ENCODE measurements at regions not wholly inside any gene's neighbourhood (a gene's known extent, or its start where the extent isn't known, plus 50 kb on each side); places are given as distances from the start of the nearest gene placed in this dataset.

DNA sequence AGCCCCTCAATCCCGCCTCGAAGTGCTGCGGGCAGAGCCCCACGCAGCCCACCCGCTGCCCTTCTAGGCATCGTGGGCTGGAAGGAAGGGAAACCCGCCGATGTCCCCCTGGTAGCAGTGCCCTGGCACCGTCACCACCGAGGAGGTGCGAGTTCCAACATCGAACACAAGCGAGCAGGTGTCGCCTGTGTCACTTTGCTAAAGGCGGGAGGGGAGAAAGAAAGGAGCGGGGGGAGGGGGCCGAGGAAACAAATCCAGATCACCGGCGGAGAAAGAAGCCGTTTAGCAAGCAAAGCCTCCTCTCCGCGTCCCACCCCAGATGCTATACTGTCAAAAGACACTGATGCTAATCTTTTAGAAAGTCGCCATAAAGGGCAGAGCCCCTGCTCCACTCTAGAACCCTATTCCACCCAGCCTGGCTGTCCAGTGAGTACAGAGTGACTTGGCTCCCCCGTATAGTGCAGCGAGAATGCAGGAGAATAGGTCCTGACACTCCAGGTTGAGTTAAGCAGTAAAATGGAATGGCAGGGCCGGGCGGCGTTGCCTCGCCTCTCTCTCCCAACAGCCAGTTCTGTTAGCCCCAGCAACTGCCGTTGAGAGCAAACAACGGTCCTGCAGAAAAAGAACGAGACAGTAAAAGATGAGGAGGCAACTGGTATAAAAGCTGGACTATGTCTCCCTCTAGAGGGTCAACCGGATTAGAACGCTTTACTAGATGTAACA, 67.9 kb upstream of the USP15 start (continued):
- TF ChIP-seq, protein P1, sequence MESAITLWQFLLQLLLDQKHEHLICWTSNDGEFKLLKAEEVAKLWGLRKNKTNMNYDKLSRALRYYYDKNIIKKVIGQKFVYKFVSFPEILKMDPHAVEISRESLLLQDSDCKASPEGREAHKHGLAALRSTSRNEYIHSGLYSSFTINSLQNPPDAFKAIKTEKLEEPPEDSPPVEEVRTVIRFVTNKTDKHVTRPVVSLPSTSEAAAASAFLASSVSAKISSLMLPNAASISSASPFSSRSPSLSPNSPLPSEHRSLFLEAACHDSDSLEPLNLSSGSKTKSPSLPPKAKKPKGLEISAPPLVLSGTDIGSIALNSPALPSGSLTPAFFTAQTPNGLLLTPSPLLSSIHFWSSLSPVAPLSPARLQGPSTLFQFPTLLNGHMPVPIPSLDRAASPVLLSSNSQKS (CRISPR knock-in tag; IDR thresholded peaks at IDR 0.05): no peak
- TF ChIP-seq ZNF589 (CRISPR knock-in tag; IDR thresholded peaks at IDR 0.05; ENCODE audit: low read depth) (no peak), CBX1 (IDR thresholded peaks at IDR 0.05; ENCODE audit: low read depth) (no peak), ARHGAP35 (IDR thresholded peaks at IDR 0.05; ENCODE audit: partially characterized antibody) (no peak), EP300 (IDR thresholded peaks at IDR 0.05; ENCODE audit: low read length) (peak; percentile 10; the same call in 1 of the 2 replicates), ZNF644 (tag; IDR thresholded peaks at IDR 0.05; ENCODE audit: low read depth) (no peak), KDM5B (IDR thresholded peaks at IDR 0.05; ENCODE audit: insufficient replicate concordance, low read depth, low read length) (no peak), MAZ (CRISPR knock-in tag; conservative IDR thresholded peaks at IDR 0.05 in 1 of 2, IDR thresholded peaks at IDR 0.05 in 1 of 2) (no peak)

DNA sequence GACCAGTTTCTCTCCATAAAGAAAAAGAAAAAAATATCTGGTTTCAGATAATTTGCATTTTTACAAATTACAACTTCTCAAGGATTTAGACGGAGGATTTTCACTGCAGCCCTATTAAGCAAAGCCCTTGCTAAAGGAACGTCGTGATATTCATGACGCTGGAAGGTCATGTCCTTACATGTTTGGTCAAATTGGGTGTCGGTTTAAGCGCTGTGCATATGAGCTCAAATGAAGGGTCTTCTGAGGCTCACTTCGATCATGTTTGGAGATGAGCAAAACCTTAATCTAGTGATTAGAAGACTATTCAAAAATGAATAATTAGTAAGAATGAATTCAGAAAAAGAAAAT, 67.3 kb upstream of the USP15 start:
- no peak for FAIRE-seq
- H3K9me3 ChIP-seq (replicated peaks; ENCODE audit: control insufficient read depth, insufficient read depth, low read depth, low read length): no peaks in the 10 kb centered on the region
- H3K4me1 ChIP-seq (replicated peaks in 1 of 2; ENCODE audit: control insufficient read depth in 2 of 2, insufficient read depth in 2 of 2, low read length in 2 of 2): peaks cover 0 to 18% of the 10 kb centered on the region in 2 experiments; a peak in 2 of 5 replicates
- TF ChIP-seq, protein P2, sequence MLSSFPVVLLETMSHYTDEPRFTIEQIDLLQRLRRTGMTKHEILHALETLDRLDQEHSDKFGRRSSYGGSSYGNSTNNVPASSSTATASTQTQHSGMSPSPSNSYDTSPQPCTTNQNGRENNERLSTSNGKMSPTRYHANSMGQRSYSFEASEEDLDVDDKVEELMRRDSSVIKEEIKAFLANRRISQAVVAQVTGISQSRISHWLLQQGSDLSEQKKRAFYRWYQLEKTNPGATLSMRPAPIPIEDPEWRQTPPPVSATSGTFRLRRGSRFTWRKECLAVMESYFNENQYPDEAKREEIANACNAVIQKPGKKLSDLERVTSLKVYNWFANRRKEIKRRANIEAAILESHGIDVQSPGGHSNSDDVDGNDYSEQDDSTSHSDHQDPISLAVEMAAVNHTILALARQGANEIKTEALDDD (IDR thresholded peaks at IDR 0.05): 0 out of 2 replicates have a peak, but pooled peaks have one; percentile 27
- TF ChIP-seq, protein P3, sequence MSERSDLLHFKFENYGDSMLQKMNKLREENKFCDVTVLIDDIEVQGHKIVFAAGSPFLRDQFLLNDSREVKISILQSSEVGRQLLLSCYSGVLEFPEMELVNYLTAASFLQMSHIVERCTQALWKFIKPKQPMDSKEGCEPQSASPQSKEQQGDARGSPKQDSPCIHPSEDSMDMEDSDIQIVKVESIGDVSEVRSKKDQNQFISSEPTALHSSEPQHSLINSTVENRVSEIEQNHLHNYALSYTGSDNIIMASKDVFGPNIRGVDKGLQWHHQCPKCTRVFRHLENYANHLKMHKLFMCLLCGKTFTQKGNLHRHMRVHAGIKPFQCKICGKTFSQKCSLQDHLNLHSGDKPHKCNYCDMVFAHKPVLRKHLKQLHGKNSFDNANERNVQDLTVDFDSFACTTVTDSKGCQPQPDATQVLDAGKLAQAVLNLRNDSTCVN (CRISPR knock-in tag; IDR thresholded peaks at IDR 0.05): no peak
- TF ChIP-seq ZNF707 (CRISPR knock-in tag; conservative IDR thresholded peaks at IDR 0.05): no peak
- TF ChIP-seq POLR2AphosphoS2 (IDR thresholded peaks at IDR 0.05; ENCODE audit: low read length): no peak
- no peak for TF ChIP-seq CBX8 (IDR thresholded peaks at IDR 0.05; ENCODE audit: borderline replicate concordance, extremely low read depth, low read depth, low read length, poor library complexity, severe bottlenecking)
- TF ChIP-seq ARNT (IDR thresholded peaks at IDR 0.05): peak in 1 of 2 experiments; percentile 56; a peak in 1 of 4 replicates
- TF ChIP-seq HNRNPH1 (optimal IDR thresholded peaks at IDR 0.05; ENCODE audit: low read depth, low read length): no peak
- no peak for TF ChIP-seq EP300 (IDR thresholded peaks at IDR 0.05; ENCODE audit: low read length)
- in situ Hi-C loops (cut with MboI) (no loop called here), intact Hi-C loops (cut with micrococcal nuclease) (loop anchor here (5.0 to 10.0 kb wide), 3 partner anchors 66 to 244 kb away; no protein-coding TSS in a partner anchor)
- peak; percentile 62 for ATAC-seq
- WGBS (ENCODE audit: insufficient coverage, low coverage, missing lambda C conversion rate): 26% methylated on average over 7 of the region's 7 CpGs
- DNase-seq (ENCODE audit: extremely low read depth in 1 of 4, low spot score in 3 of 4): no peak
- ChIA-PET POLR2A (no interaction called here), CTCF (ENCODE audit: low intra/inter-chr PET ratio) (no interaction called here)
- BruUV-seq (replicated peaks): no TSS peak
- H3K9ac ChIP-seq (ENCODE audit: insufficient read depth in 1 of 2, low read depth in 2 of 2, low read length in 2 of 2): no peak overlapping the region
- no peaks in the 10 kb centered on the region for H3K79me2 ChIP-seq (ENCODE audit: control insufficient read depth, insufficient read depth, low read length)
- H3K27me3 ChIP-seq (ENCODE audit: control insufficient read depth in 2 of 2, insufficient read depth in 2 of 2, low read length in 2 of 2): peaks cover 0 to 8% of the 10 kb centered on the region in 2 experiments; a peak in 2 of 5 replicates
- H2AFZ ChIP-seq (ENCODE audit: low read depth, low read length): peak overlapping the region; percentile 80
- H3K9me1 ChIP-seq (ENCODE audit: control insufficient read depth, insufficient read depth, low read length): no peaks in the 10 kb centered on the region
- H4K20me1 ChIP-seq (replicated peaks; ENCODE audit: control insufficient read depth, insufficient read depth, low read length): no peaks in the 10 kb centered on the region
- H3K36me3 ChIP-seq (ENCODE audit: control insufficient read depth, insufficient read depth, low read length): no peaks in the 10 kb centered on the region
- H3K27ac ChIP-seq (ENCODE audit: extremely low read depth, low read depth, low read length): no peak overlapping the region
- no peak overlapping the region for H3K4me3 ChIP-seq
- peak overlapping the region; percentile 53; the same call in 1 of the 2 replicates for H3K4me2 ChIP-seq (ENCODE audit: insufficient read depth, low read length)

All from K562 (cell line).